NCI-H2227 (cell line): ENCODE measurements at regions not wholly inside any gene's neighbourhood (a gene's known extent, or its start where the extent isn't known, plus 50 kb on each side); places are given as distances from the start of the nearest gene placed in this dataset.
"Not testable (repeated sequence)": the region's sequence is repeated elsewhere in the genome, so short reads cannot be mapped to it uniquely, and the experiment has no call there.

Source experiments
- DNase-seq: peaks from one replicate; lab custom pipeline; 2025; ENCODE audit not compliant: unreplicated experiment; lab: John Stamatoyannopoulos, UW

GRCh38 chr3:11898611-11899325 lies 52.1 kb upstream of the TAMM41 start:
- no peak for DNase-seq

GRCh38 chr3:11899389-11899788 lies 52.7 kb upstream of the TAMM41 start:
- not testable (repeated sequence) for DNase-seq

GRCh38 chr3:11899826-11900225 lies 53.1 kb upstream of the TAMM41 start:
- DNase-seq, result no peak

DNA sequence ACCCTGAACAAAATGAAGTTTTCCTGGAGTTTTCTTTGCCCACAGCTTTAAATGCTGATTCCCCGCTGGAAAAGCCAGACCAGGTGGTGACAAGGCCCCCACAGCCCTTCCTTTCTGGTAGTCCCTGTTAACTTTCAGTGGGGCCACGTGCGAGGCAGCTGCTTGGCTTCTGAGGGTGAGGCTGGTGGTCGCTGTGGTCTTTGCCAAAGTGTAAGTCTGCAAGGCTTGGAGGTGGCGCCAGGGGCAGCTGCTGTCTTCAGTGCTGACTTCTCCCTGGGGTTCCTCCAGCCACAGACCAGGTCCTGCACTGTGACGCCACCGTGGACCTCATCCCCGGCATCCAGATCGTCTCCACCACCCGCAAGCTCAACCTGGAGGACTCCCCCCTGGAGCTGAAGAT lies 54.1 kb upstream of the TAMM41 start:
- DNase-seq, result no peak

DNA sequence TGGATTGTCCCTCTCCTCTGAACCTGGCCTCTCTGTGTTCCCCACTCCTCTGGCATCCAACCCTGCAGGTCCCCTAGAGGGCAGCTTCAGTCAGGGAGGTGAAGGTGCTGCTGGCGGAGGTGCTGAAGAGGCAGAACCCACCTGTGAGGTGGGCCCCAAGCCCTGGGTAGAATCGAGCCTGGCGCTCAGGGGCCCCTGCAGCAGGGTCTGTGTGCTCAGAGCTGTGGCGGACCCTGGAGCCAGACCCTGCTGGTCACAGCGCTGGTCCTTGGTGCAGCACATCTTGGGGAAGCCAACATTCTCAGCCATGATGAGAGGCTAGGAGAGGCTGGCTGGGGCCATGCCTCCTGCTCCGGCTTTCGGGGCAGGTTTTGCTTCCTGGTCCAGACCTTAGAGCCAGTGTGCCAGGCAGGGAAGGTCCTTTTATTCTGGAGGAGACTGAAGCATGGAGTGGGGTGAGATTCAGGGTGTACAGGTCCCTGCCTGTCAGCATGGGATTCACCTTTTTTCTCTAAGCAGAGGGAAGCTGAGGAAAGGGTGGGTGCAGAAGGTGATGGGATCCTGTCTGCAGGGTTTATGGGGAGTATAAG lies 54.7 kb upstream of the TAMM41 start:
- DNase-seq, result no peak

- DNase-seq, result no peak
These were observed 56.4 kb upstream of the TAMM41 start for GRCh38 chr3:11903047-11903446.

DNA sequence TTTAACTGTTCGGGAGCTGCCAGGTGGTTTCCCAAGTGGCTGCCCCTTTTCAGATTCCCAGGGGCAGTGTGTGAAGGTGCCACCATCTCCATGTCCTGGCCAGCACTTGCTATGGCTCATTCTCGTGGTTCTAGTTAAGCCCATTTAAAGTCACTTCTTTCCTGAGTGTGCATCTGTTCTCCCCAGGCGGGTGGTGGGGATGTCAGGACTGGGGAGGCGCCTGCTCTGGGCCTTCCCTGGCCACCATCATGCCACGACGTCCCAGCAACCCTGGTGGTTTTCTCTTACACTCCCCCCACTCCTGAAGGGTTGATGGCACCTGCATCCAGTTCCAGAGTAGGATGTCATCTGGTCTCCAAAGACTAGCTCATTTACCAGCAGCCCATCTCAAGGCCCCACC lies 56.8 kb upstream of the TAMM41 start:
- no peak for DNase-seq

GRCh38 chr3:11904157-11904556 lies 57.5 kb upstream of the TAMM41 start:
- DNase-seq, result no peak

- DNase-seq, result no peak
These were observed 59.7 kb upstream of the TAMM41 start for GRCh38 chr3:11906407-11906806.

DNA sequence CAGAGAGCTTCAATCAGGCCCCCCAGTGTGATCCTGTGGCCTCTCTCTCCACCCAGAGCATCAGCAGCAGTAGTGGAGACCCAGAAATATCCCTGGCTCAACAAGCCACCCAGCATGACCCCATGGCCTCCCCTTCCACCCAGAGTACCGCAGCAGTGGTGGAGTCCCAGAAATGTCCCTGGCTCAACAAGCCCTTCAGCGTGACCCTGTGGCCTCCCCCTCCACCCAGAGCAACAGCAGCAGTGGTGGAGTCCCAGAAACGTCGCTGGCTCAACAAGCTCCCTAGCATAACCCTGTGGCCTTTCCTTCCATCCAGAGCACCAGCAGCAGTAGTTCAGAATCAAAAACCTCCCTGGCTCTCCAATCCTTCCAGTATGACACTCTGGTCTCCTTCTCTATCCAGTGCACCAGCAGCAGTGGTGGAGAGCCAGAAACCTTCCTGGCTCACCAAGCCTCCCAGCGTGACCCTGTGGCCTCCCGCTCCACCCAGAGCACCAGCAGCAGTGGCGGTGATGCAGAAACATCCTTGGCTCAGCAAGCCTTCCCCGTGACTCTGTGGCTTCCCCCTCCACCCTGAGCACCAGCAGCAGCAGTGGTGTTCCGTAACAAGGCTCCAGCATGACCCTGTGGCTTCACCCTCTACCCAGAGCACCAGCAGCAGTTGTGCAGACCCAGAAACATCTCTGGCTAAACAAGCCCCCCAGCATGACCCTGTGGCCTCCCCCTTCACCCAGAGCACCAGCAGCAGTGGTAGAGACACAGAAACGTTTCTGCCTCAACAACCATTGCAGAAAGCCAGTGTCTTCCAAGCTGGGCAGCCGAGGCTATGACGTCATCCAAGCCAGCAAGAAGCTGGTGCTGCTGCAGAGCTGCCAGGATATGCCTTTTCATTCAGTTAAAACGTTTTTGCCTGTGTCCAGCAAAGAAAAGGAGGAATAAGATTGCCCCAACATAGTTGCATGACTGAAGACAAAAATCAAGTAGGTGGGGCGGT lies 61.3 kb upstream of the TAMM41 start:
- no peak for DNase-seq

DNA sequence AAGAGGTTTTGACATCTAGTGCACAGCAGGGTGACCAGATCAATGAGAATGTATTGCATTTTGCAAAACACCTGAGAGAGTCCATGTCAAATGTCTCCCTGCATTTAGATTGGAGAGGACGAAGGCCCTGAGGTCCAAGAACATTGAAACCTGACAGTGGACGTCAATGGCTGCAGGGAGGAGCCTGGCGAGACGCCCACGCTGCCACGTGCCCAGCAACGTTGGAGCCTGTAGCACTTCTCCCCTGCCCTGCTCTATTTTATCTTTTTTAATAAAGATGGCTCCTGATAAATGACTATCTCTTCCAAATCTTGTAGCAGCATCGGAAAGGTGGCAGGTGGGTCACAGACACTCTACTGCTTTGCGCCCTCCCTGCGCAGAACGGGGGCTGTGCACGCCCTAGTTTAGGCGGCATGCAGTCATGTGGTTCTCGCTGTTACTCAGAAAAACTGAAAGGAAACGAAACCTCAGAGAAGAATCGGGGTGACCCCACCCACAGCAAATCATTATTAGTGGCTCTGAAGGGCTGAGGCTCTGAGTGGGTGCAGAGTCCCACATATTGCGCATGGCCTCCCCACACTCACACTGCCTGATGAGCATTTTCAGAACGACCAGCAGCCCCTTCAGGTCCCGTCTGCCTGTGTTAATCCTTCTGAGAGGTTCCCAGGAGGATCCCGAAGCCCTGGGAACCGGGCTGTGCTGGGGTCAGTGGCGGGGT lies 62.5 kb upstream of the TAMM41 start:
- no peak for DNase-seq

DNA sequence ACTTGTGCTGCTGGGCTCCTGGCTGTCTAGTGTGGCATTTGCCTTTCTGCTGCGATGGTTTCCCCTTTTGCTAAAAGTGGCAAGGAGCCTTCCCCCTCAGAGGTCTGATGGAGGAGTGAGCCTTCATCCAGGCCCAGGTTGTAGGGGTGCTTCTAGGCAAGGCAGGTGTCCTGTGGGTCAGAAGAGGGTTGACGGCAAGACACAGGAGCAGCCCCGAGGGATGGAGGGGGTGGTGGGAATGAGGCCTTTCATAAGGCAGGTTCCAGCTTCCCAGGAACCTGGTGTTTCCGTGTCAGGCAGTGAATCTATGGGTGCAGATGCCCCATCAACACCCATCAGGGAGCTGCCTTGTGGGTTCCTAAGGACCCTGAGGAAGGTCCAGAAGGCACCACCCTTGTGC lies 63.0 kb upstream of the TAMM41 start:
- DNase-seq, result no peak

DNA sequence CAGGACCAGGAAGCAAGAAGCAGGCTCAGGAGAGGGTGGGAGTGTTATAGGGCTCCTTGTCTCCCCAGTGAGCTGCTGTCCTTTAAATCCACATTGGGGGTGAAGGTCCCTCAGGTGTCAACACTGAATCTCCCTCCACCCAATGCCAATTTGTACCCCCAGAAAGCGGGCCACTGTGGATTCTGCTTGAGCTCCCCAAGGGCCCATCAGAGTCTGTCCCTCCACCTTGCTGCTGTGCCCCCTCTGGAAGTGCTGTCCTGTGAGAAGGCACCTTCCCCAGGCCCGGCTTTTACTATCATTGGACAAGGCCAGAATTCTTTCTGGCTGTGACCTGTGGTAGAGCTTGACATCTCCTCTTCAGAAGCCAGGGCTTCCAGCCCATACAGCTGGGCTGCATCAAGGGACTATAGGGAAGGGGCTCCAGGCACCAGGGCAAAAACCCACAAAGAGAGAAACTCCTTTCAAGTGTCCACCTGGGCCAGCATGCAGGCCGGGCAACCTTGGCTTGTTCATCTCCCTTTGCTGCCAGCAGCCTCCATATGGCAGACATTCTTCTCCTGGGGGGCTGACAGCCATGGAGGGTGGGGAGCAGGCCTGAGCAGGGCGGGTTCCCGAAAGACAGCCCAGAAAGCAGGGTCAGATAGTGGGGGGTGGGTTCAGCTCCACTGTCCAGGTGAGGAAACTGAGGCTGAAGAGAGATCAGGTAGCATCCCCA lies 63.7 kb upstream of the TAMM41 start:
- not testable (repeated sequence) for DNase-seq

DNA sequence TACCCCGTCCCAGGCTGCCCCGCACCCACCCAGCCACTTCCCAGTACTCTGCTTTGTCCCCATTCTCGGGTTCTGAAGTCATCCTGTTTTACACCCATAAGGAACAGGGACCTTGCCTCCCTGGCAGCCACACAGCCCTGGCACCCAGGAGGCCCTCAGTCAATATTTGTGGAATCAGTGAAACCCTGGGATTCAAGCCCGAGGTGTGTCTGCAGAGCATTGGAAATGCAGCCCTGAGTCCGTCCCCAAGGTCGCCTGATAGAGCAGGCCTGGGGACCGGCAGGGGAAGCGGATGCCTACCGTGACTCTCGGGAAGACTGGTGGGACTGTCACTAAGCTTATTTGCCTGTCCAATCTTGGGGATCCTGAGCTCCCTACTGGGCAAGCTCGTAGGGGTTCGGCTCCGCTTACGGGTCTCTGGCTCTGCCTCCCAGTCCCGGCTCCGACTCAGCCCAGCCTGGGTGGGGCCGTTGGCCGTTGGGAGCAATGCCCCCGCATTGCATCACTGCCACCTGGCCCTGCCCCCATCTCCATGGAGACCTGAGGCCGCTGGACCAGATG lies 64.4 kb upstream of the TAMM41 start:
- DNase-seq, result no peak

DNA sequence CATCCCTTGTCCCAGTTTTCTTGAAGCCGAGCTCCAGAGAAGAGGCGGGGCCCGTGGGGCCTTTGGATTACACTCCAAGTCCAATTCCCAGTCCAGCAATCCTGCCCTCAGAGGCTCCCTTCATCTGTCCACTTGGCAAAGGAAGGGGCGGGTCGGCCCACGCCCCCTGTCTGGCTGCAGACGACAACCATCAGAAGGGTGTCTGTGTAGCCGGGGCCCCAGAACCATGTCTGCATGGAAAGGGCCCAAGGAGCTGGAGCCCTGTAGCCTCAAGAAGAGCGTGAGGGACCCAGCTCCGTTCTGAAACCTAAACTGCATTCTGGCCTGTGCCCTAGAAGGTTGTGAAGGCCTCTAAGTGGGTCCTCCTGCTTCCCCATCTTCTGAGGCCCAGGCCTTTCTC lies 65.2 kb upstream of the TAMM41 start:
- DNase-seq, result not testable (repeated sequence)

- DNase-seq, result no peak
These were observed 66.6 kb upstream of the TAMM41 start for GRCh38 chr3:11913316-11913715.

DNA sequence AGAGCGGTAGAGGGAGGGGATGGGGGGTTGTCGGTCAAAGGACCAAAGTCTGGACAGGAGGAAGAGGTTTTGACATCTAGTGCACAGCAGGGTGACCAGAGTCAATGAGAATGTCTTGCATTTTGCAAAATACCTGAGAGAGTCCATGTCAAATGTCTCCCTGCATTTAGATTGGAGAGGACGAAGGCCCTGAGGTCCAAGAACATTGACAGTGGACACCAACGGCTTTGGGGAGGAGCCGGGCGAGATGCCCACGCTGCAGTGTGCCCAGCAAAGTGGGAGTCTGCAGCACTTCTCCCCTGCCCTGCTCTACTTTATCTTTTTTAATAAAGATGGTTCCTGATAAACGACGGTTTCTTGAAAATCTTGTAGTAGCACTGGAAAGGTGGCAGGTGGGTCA lies 67.4 kb upstream of the TAMM41 start:
- no peak for DNase-seq

- no peak for DNase-seq
These were observed 68.0 kb upstream of the TAMM41 start for GRCh38 chr3:11914651-11915050.

- DNase-seq, result no peak
These were observed 69.1 kb upstream of the TAMM41 start for GRCh38 chr3:11915621-11916424.
